GM13977 (cell line): ENCODE measurements at regions not wholly inside any gene's neighbourhood (a gene's known extent, or its start where the extent isn't known, plus 50 kb on each side); places are given as distances from the start of the nearest gene placed in this dataset.

Experiments used
- DNase-seq: peaks from one replicate; pipeline ENCODE4 v3.0.0; 2012; ENCODE audit warnings: low spot score
- in situ Hi-C: fragments of 300-500 bp; cut with MboI; formaldehyde crosslinking; loops from one replicate; pipeline ENCODE4 v1.12.0; 2022; ENCODE audit warnings: low sequenced_read_pairs, low pct_unique_long_range_greater_than_20kb, mixed read lengths, inconsistent platforms; ENCODE audit not compliant: unreplicated experiment
- TF ChIP-seq, protein P1 (sequence below): IDR thresholded peaks from 2 replicates; pipeline ENCODE4 v1.5.1; 2012; ENCODE audit warnings: mild to moderate bottlenecking, control low read depth; ENCODE audit not compliant: insufficient read depth; ENCODE audit errors: extremely low read depth, missing control alignments

DNA sequence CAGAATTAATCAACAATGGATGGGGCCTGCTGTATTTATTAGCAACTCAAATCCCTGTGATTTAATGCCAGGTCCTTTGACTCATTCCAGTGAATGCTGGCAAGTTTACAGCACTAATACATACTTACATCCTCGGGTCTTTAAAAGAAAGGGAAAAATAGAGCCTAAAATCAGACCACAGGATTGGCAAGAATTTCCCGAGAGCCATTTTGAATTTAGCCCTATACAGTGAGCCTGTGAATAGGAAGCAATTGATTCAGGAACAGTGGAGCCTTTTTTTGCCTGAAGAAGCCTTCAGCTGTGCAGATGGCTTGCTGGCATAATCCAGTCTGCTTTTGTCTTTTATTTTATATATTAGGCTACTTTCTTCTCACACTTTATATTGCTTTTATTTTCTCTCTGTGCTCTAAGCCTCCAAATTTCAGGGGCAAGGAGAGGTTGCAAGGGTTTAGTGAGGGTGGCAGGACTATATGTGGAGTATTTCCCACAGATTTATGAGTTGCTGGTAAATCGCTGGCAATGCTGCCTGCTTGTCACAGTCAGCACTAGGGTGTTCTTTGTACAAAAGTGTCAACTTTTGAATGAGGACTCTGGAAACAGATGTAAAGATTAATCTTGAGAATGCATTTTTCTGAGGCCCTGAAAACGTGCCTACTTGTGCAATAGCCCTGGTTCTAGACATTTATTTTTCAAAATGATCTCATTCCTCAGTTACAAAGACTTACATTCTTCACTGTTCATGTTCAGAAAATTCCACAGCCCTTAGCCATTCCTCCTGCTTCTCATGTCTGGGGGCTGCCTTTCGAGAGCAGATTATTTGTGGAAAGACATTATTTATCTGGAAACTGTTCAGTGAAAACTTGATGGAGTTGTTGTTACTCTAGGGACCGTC lies 303.5 kb downstream of the SPRY1 start:
- in situ Hi-C loops: no loop called here

GRCh38 chr4:123701131-123701575 lies 304.6 kb downstream of the SPRY1 start:
- in situ Hi-C loops: no loop called here
- TF ChIP-seq, protein P1, sequence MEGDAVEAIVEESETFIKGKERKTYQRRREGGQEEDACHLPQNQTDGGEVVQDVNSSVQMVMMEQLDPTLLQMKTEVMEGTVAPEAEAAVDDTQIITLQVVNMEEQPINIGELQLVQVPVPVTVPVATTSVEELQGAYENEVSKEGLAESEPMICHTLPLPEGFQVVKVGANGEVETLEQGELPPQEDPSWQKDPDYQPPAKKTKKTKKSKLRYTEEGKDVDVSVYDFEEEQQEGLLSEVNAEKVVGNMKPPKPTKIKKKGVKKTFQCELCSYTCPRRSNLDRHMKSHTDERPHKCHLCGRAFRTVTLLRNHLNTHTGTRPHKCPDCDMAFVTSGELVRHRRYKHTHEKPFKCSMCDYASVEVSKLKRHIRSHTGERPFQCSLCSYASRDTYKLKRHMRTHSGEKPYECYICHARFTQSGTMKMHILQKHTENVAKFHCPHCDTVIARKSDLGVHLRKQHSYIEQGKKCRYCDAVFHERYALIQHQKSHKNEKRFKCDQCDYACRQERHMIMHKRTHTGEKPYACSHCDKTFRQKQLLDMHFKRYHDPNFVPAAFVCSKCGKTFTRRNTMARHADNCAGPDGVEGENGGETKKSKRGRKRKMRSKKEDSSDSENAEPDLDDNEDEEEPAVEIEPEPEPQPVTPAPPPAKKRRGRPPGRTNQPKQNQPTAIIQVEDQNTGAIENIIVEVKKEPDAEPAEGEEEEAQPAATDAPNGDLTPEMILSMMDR: no peak

More for the DNA sequence above, 303.5 kb downstream of the SPRY1 start:
- DNase-seq: no peak
- TF ChIP-seq, protein P1: no peak

DNA sequence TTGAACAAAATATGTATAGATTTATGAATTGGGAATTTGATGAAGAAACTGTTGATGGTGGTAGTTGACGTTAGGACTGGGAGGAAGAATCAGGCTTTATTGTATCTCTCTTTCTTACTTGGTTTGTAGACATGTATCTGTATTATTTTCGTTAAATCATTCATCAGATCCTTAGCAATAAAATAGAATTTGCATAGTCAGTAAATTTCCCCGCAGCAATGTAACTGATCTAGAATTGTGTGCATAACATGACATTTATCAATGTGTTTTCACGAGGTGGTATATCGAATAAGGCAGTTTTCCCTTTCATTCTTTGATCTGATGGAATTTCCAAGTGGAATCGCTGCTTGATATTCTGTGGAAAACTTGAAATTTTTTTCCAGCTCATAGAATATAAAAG lies 308.8 kb downstream of the SPRY1 start:
- DNase-seq: no peak
- in situ Hi-C loops: no loop called here
- TF ChIP-seq, protein P1: no peak

More at GRCh38 chr4:123701131-123701575, 304.6 kb downstream of the SPRY1 start:
- DNase-seq: no peak

DNA sequence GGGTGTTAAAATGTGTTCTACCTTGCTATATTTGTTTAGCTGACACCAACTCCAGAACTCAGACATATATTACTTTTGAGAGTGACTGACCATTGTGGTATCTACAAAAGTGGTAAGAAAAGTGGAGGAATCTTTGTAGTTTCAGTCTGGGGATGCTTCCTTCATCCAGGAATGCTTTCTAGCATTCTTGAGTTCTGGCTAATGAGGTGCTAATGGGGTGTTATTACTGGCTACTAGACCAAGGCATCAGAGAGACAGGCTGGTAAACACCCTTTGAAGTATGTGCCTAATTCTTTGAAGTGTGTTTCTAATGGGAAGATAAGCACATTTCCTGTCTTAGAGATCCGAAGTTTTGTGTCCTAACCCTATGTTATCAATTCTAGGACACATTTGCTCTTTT lies 310.4 kb downstream of the SPRY1 start:
- TF ChIP-seq, protein P1: no peak
- in situ Hi-C loops: no loop called here
- DNase-seq: no peak

- in situ Hi-C loops: no loop called here
- TF ChIP-seq, protein P1: no peak
- DNase-seq: no peak
These were observed 312.3 kb downstream of the SPRY1 start for GRCh38 chr4:123708902-123709301.

GRCh38 chr4:123709336-123709735 lies 312.7 kb downstream of the SPRY1 start:
- in situ Hi-C loops: no loop called here
- TF ChIP-seq, protein P1: no peak
- DNase-seq: no peak
